Neural cell (in vitro differentiated cells): ENCODE measurements at regions not wholly inside any gene's neighbourhood (a gene's known extent, or its start where the extent isn't known, plus 50 kb on each side); places are given as distances from the start of the nearest gene placed in this dataset.

Experiments used
- H2AFZ ChIP-seq: fragments of 200-600, 300-800 bp; sonication (generic), shearing (Covaris generic); 2 replicates; pipeline ENCODE4 v1.6.0; 2014; ENCODE audit warnings: low read depth, mild to moderate bottlenecking, antibody characterized with exemption, low read length, moderate library complexity
- H3F3A ChIP-seq: fragments of 200-600 bp; shearing (Covaris generic); 2 replicates; pipeline ENCODE4 v1.6.1; 2016; ENCODE audit warnings: mild to moderate bottlenecking, moderate library complexity, mixed read lengths, antibody characterized with exemption, low read length; ENCODE audit not compliant: insufficient read depth, poor library complexity, severe bottlenecking
- H3K27ac ChIP-seq: fragments of 200-600, 300-800 bp; sonication (generic), shearing (Covaris generic); 2 replicates; pipeline ENCODE4 v1.5.1; 2014; ENCODE audit warnings: mild to moderate bottlenecking, low read length, moderate library complexity
- H3K27me3 ChIP-seq: fragments of 300-800, 200-600 bp; sonication (generic), shearing (Covaris generic); 2 replicates; pipeline ENCODE4 v1.6.0; 2014; ENCODE audit warnings: mild to moderate bottlenecking, low read depth, low read length, moderate library complexity; ENCODE audit not compliant: insufficient read depth
- H3K36me3 ChIP-seq: fragments of 300-800, 200-600 bp; sonication (generic), shearing (Covaris generic); 2 replicates; pipeline ENCODE4 v1.5.1; 2014; ENCODE audit warnings: mild to moderate bottlenecking, antibody characterized with exemption, low read length, moderate library complexity; ENCODE audit not compliant: insufficient read depth
- H3K4me2 ChIP-seq: fragments of 300-800, 200-600 bp; sonication (generic), shearing (Covaris generic); 2 replicates; pipeline ENCODE4 v1.6.0; 2014; ENCODE audit warnings: mild to moderate bottlenecking, low read length
- H3K4me3 ChIP-seq: fragments of 300-800, 200-600 bp; sonication (generic), shearing (Covaris generic); 2 replicates; pipeline ENCODE4 v1.5.1; 2014; ENCODE audit warnings: mild to moderate bottlenecking, low read length, moderate library complexity
- H3K79me2 ChIP-seq: fragments of 200-600 bp; shearing (Covaris generic); replicated peaks from 2 replicates; pipeline ENCODE4 v1.6.0; 2014; ENCODE audit warnings: mild to moderate bottlenecking, low read length, moderate library complexity; ENCODE audit not compliant: insufficient read depth
- H3K9ac ChIP-seq: fragments of 300-800, 200-600 bp; sonication (generic), shearing (Covaris generic); 2 replicates; pipeline ENCODE4 v1.6.1; 2016; ENCODE audit warnings: mild to moderate bottlenecking, low read length, mixed read lengths
- H3K9me2 ChIP-seq: fragments of 200-600 bp; shearing (Covaris generic); 2 replicates; pipeline ENCODE4 v1.6.1; 2016; ENCODE audit warnings: mild to moderate bottlenecking, low read length, mixed read lengths; ENCODE audit not compliant: insufficient read depth
- H3K9me3 ChIP-seq: fragments of 200-600, 300-800 bp; sonication (generic), shearing (Covaris generic); 2 replicates; pipeline ENCODE4 v1.6.1; 2016; ENCODE audit warnings: mild to moderate bottlenecking, mixed run types, low read length, moderate library complexity, mixed read lengths
- H4K20me1 ChIP-seq: fragments of 200-600 bp; shearing (Covaris generic); 2 replicates; pipeline ENCODE4 v1.6.1; 2016; ENCODE audit warnings: mild to moderate bottlenecking, mixed run types; ENCODE audit not compliant: insufficient read depth
- CTCF ChIP-seq: fragments of 450-650 bp; IDR thresholded peaks from 2 replicates; pipeline ENCODE4 v1.5.1; 2014; ENCODE audit warnings: antibody characterized with exemption, mild to moderate bottlenecking, moderate library complexity; ENCODE audit not compliant: poor library complexity, severe bottlenecking
- EP300 ChIP-seq: fragments of 450-650 bp; conservative IDR thresholded peaks from 2 replicates; pipeline ENCODE4 v1.6.1; 2014; ENCODE audit warnings: antibody characterized with exemption, mild to moderate bottlenecking, moderate library complexity; ENCODE audit not compliant: poor library complexity, severe bottlenecking
- EZH2 ChIP-seq: fragments of 200-600, 300-800 bp; shearing (Covaris generic), sonication (generic); IDR thresholded peaks from 2 replicates; pipeline ENCODE4 v1.6.1; 2014; ENCODE audit warnings: antibody characterized with exemption, low read length, borderline replicate concordance, mild to moderate bottlenecking; ENCODE audit not compliant: insufficient read depth, poor library complexity, severe bottlenecking
- MXI1 ChIP-seq: fragments of 450-650 bp; conservative IDR thresholded peaks from 2 replicates; pipeline ENCODE4 v1.6.1; 2014; ENCODE audit warnings: antibody characterized with exemption, mild to moderate bottlenecking; ENCODE audit not compliant: poor library complexity, severe bottlenecking
- POLR2AphosphoS5 ChIP-seq: IDR thresholded peaks from 2 replicates; pipeline ENCODE4 v1.6.1; 2012
- RAD21 ChIP-seq: fragments of 450-650 bp; conservative IDR thresholded peaks from 2 replicates; pipeline ENCODE4 v1.6.1; 2014; ENCODE audit warnings: antibody characterized with exemption, mild to moderate bottlenecking, moderate library complexity
- REST ChIP-seq: IDR thresholded peaks from 2 replicates; pipeline ENCODE4 v1.6.1; 2012; ENCODE audit warnings: borderline replicate concordance
- SMC3 ChIP-seq: fragments of 450-650 bp; conservative IDR thresholded peaks from 2 replicates; pipeline ENCODE4 v1.6.1; 2014; ENCODE audit warnings: antibody characterized with exemption, mild to moderate bottlenecking, moderate library complexity; ENCODE audit not compliant: poor library complexity
- TAF1 ChIP-seq: IDR thresholded peaks from 2 replicates; pipeline ENCODE4 v1.6.1; 2012; ENCODE audit warnings: low read depth

GRCh38 chr6:78076371-78076770, 423.5 kb downstream of the MEI4 start:
- Histone ChIP-seq H3K27me3 (no peaks in the 10 kb centered on the region), H2AFZ (no peak overlapping the region), H3K4me3 (no peak overlapping the region), H3K79me2 (no peaks in the 10 kb centered on the region), H3K9me3 (no peaks in the 10 kb centered on the region), H3K36me3 (no peaks in the 10 kb centered on the region), H3K4me2 (no peak overlapping the region), H3K9ac (no peak overlapping the region), H3K9me2 (no peaks in the 10 kb centered on the region), H3K27ac (no peak overlapping the region), H4K20me1 (no peaks in the 10 kb centered on the region), H3F3A (no peaks in the 10 kb centered on the region)
- TF ChIP-seq TAF1 (no peak), REST (no peak), EP300 (no peak), EZH2 (no peak), POLR2AphosphoS5 (no peak), RAD21 (no peak), CTCF (no peak), MXI1 (no peak), SMC3 (no peak)

- no peak overlapping the region for H3K4me3 ChIP-seq
- no peaks in the 10 kb centered on the region for H4K20me1 ChIP-seq
- TF ChIP-seq CTCF (no peak), REST (no peak), POLR2AphosphoS5 (no peak), MXI1 (no peak), EZH2 (no peak), SMC3 (no peak), TAF1 (no peak), EP300 (no peak), RAD21 (no peak)
- H3K4me2 ChIP-seq = no peak overlapping the region
- no peaks in the 10 kb centered on the region for H3K27me3 ChIP-seq
- no peaks in the 10 kb centered on the region for H3K9me2 ChIP-seq
- H3K36me3 ChIP-seq = no peaks in the 10 kb centered on the region
- H3K27ac ChIP-seq = no peak overlapping the region
- no peaks in the 10 kb centered on the region for H3K9me3 ChIP-seq
- H2AFZ ChIP-seq = no peak overlapping the region
- no peaks in the 10 kb centered on the region for H3F3A ChIP-seq
- no peaks in the 10 kb centered on the region for H3K79me2 ChIP-seq
- H3K9ac ChIP-seq = no peak overlapping the region
Measured at GRCh38 chr6:78089531-78089930, 436.7 kb downstream of the MEI4 start.
